GM23338 (cell line): ENCODE measurements at regions not wholly inside any gene's neighbourhood (a gene's known extent, or its start where the extent isn't known, plus 50 kb on each side); places are given as distances from the start of the nearest gene placed in this dataset.

Source experiments
- ATAC-seq: fragments of 200-7000 bp; cut with Tn5 transposase; 3 replicates; pipeline ENCODE4 v1.9.1; 2020
- DNase-seq: peaks from one replicate; pipeline ENCODE4 v3.0.0-alpha.2; 2015; ENCODE audit warnings: low spot score
- H2AFZ ChIP-seq: fragments of 200-600 bp; sonication (generic); 2 replicates; pipeline ENCODE4 v1.8.0; 2016; ENCODE audit warnings: antibody characterized with exemption, mild to moderate bottlenecking, moderate library complexity
- H3F3A ChIP-seq: fragments of 200-600 bp; sonication (generic); replicated peaks from 2 replicates; pipeline ENCODE4 v1.8.0; 2017; ENCODE audit warnings: antibody characterized with exemption, mixed run types, low read depth
- H3K27ac ChIP-seq: fragments of 200-600 bp; sonication (generic); 2 replicates; pipeline ENCODE4 v1.6.1; 2016; ENCODE audit warnings: low read depth
- H3K27me3 ChIP-seq: fragments of 200-600 bp; sonication (generic); 2 replicates; pipeline ENCODE4 v1.8.0; 2016; ENCODE audit warnings: mild to moderate bottlenecking, mixed run types, moderate library complexity; ENCODE audit not compliant: insufficient read depth
- H3K36me3 ChIP-seq: fragments of 200-600 bp; sonication (generic); 2 replicates; pipeline ENCODE4 v1.8.0; 2016; ENCODE audit warnings: mild to moderate bottlenecking; ENCODE audit not compliant: insufficient read depth
- H3K4me1 ChIP-seq: fragments of 200-600 bp; sonication (generic); 2 replicates; pipeline ENCODE4 v1.8.0; 2016; ENCODE audit warnings: mild to moderate bottlenecking, moderate library complexity; ENCODE audit not compliant: insufficient read depth
- H3K4me2 ChIP-seq: fragments of 200-600 bp; sonication (generic); 2 replicates; pipeline ENCODE4 v1.7.1; 2017; ENCODE audit warnings: mixed run types
- H3K4me3 ChIP-seq: fragments of 200-600 bp; sonication (generic); 2 replicates; pipeline ENCODE4 v1.6.1; 2016; ENCODE audit warnings: mixed run types
- H3K79me2 ChIP-seq: fragments of 200-600 bp; sonication (generic); replicated peaks from 2 replicates; pipeline ENCODE4 v1.8.0; 2017; ENCODE audit warnings: mild to moderate bottlenecking; ENCODE audit not compliant: insufficient read depth
- H3K9me2 ChIP-seq: fragments of 200-600 bp; sonication (generic); 2 replicates; pipeline ENCODE4 v1.8.0; 2017; ENCODE audit not compliant: insufficient read depth
- H4K20me1 ChIP-seq: fragments of 200-600 bp; sonication (generic); replicated peaks from 2 replicates; pipeline ENCODE4 v1.8.0; 2017; ENCODE audit warnings: mild to moderate bottlenecking; ENCODE audit not compliant: insufficient read depth
- H3K27ac Mint-ChIP-seq: 2 replicates; pipeline ENCODE4 v1.8.0; 2020; ENCODE audit warnings: inconsistent platforms, mild to moderate bottlenecking, moderate library complexity, mixed read lengths
- H3K27me3 Mint-ChIP-seq: 3 replicates; pipeline ENCODE4 v1.8.0; 2022; ENCODE audit warnings: low read depth, mild to moderate bottlenecking, moderate library complexity, mixed read lengths, inconsistent platforms; ENCODE audit not compliant: insufficient read depth, poor library complexity
- H3K36me3 Mint-ChIP-seq: 3 replicates; pipeline ENCODE4 v1.8.0; 2021; ENCODE audit warnings: low read depth, mild to moderate bottlenecking, inconsistent platforms, moderate library complexity, mixed read lengths
- H3K4me1 Mint-ChIP-seq: 3 replicates; pipeline ENCODE4 v1.8.0; 2020; ENCODE audit warnings: mild to moderate bottlenecking, inconsistent platforms, mixed read lengths
- H3K4me3 Mint-ChIP-seq: 3 replicates; pipeline ENCODE4 v1.8.0; 2021; ENCODE audit warnings: moderate library complexity, mild to moderate bottlenecking, inconsistent platforms, mixed read lengths
- H3K9me3 Mint-ChIP-seq: 3 replicates; pipeline ENCODE4 v1.8.0; 2020; ENCODE audit warnings: moderate library complexity, mild to moderate bottlenecking, inconsistent platforms, mixed read lengths
- CREB1 ChIP-seq: fragments of 250-450 bp; sonication (Bioruptor Pico); IDR thresholded peaks from 2 replicates; pipeline ENCODE4 v1.5.0; 2020; ENCODE audit warnings: low read depth, mild to moderate bottlenecking, moderate library complexity
- ETS1 ChIP-seq: IDR thresholded peaks from 2 replicates; pipeline ENCODE4 v1.6.1; 2016; ENCODE audit warnings: antibody characterized with exemption
- EZH2 ChIP-seq: fragments of 200-600 bp; sonication (generic); IDR thresholded peaks from one replicate; pipeline ENCODE4 v1.8.0; 2017; ENCODE audit warnings: antibody characterized with exemption, mild to moderate bottlenecking, low read depth; ENCODE audit not compliant: unreplicated experiment
- EZH2phosphoT487 ChIP-seq: fragments of 200-600 bp; sonication (generic); IDR thresholded peaks from one replicate; pipeline ENCODE4 v1.8.1; 2018; ENCODE audit warnings: antibody characterized with exemption; ENCODE audit not compliant: unreplicated experiment
- JUNB ChIP-seq: IDR thresholded peaks from one replicate; pipeline ENCODE4 v1.6.1; 2016; ENCODE audit warnings: antibody characterized with exemption; ENCODE audit not compliant: unreplicated experiment
- NANOG ChIP-seq: IDR thresholded peaks from 2 replicates; pipeline ENCODE4 v1.6.1; 2016; ENCODE audit warnings: antibody characterized with exemption, borderline replicate concordance
- POLR2AphosphoS5 ChIP-seq: IDR thresholded peaks from 2 replicates; pipeline ENCODE4 v1.6.1; 2016; ENCODE audit warnings: antibody characterized with exemption, low read depth
- REST ChIP-seq: IDR thresholded peaks from one replicate; pipeline ENCODE4 v1.6.1; 2018; ENCODE audit warnings: antibody characterized with exemption; ENCODE audit not compliant: unreplicated experiment
- STAT1 ChIP-seq: IDR thresholded peaks from one replicate; pipeline ENCODE4 v1.6.1; 2016; ENCODE audit warnings: antibody characterized with exemption; ENCODE audit not compliant: unreplicated experiment
- ZNF114 ChIP-seq: fragments of 250-450 bp; sonication (Bioruptor Pico); IDR thresholded peaks from 2 replicates; pipeline ENCODE4 v1.5.0; 2020; ENCODE audit warnings: mild to moderate bottlenecking, moderate library complexity
- ZNF331 ChIP-seq: fragments of 250-450 bp; sonication (Bioruptor Pico); IDR thresholded peaks from 2 replicates; pipeline ENCODE4 v1.5.0; 2020; ENCODE audit warnings: low read depth, mild to moderate bottlenecking, moderate library complexity
- TF ChIP-seq, protein P1 (sequence below): fragments of 250-450 bp; sonication (Bioruptor Pico); IDR thresholded peaks from 2 replicates; pipeline ENCODE4 v1.5.0; 2020; ENCODE audit warnings: mild to moderate bottlenecking, moderate library complexity
- TF ChIP-seq, protein P2 (sequence below), 2 experiments: fragments of 200-600 bp in 1 of 2; sonication (generic) in 1 of 2; conservative IDR thresholded peaks; 2 replicates each; pipeline versions ENCODE4 v1.5.1 to v1.6.1; 2016 to 2017; ENCODE audit warnings: antibody characterized with exemption in 2 of 2, low read depth in 2 of 2, mild to moderate bottlenecking in 2 of 2, moderate library complexity in 1 of 2

GRCh38 chr3:154764856-154765640 lies 315.1 kb upstream of the MME start:
- H3K4me2 ChIP-seq, result no peak overlapping the region
- no peak for DNase-seq
- H3K36me3 Mint-ChIP-seq, result peaks cover 6% of the 10 kb centered on the region
- no peaks in the 10 kb centered on the region for H3K79me2 ChIP-seq
- no peaks in the 10 kb centered on the region for H3K36me3 ChIP-seq
- H3K27ac ChIP-seq, result no peak overlapping the region
- H3K4me3 Mint-ChIP-seq, result no peak overlapping the region
- no peaks in the 10 kb centered on the region for H3K4me1 ChIP-seq
- H3K4me3 ChIP-seq, result no peak overlapping the region
- no peaks in the 10 kb centered on the region for H3K27me3 ChIP-seq
- no peaks in the 10 kb centered on the region; the same call in 1 of the 2 replicates for H3K9me2 ChIP-seq
- H3F3A ChIP-seq, result no peaks in the 10 kb centered on the region
- H2AFZ ChIP-seq, result no peak overlapping the region
- no peak overlapping the region for H3K27ac Mint-ChIP-seq
- no peak for ATAC-seq
- no peaks in the 10 kb centered on the region; the same call in 2 of the 3 replicates for H3K4me1 Mint-ChIP-seq
- TF ChIP-seq EZH2phosphoT487, result no peak
- TF ChIP-seq, protein P1, sequence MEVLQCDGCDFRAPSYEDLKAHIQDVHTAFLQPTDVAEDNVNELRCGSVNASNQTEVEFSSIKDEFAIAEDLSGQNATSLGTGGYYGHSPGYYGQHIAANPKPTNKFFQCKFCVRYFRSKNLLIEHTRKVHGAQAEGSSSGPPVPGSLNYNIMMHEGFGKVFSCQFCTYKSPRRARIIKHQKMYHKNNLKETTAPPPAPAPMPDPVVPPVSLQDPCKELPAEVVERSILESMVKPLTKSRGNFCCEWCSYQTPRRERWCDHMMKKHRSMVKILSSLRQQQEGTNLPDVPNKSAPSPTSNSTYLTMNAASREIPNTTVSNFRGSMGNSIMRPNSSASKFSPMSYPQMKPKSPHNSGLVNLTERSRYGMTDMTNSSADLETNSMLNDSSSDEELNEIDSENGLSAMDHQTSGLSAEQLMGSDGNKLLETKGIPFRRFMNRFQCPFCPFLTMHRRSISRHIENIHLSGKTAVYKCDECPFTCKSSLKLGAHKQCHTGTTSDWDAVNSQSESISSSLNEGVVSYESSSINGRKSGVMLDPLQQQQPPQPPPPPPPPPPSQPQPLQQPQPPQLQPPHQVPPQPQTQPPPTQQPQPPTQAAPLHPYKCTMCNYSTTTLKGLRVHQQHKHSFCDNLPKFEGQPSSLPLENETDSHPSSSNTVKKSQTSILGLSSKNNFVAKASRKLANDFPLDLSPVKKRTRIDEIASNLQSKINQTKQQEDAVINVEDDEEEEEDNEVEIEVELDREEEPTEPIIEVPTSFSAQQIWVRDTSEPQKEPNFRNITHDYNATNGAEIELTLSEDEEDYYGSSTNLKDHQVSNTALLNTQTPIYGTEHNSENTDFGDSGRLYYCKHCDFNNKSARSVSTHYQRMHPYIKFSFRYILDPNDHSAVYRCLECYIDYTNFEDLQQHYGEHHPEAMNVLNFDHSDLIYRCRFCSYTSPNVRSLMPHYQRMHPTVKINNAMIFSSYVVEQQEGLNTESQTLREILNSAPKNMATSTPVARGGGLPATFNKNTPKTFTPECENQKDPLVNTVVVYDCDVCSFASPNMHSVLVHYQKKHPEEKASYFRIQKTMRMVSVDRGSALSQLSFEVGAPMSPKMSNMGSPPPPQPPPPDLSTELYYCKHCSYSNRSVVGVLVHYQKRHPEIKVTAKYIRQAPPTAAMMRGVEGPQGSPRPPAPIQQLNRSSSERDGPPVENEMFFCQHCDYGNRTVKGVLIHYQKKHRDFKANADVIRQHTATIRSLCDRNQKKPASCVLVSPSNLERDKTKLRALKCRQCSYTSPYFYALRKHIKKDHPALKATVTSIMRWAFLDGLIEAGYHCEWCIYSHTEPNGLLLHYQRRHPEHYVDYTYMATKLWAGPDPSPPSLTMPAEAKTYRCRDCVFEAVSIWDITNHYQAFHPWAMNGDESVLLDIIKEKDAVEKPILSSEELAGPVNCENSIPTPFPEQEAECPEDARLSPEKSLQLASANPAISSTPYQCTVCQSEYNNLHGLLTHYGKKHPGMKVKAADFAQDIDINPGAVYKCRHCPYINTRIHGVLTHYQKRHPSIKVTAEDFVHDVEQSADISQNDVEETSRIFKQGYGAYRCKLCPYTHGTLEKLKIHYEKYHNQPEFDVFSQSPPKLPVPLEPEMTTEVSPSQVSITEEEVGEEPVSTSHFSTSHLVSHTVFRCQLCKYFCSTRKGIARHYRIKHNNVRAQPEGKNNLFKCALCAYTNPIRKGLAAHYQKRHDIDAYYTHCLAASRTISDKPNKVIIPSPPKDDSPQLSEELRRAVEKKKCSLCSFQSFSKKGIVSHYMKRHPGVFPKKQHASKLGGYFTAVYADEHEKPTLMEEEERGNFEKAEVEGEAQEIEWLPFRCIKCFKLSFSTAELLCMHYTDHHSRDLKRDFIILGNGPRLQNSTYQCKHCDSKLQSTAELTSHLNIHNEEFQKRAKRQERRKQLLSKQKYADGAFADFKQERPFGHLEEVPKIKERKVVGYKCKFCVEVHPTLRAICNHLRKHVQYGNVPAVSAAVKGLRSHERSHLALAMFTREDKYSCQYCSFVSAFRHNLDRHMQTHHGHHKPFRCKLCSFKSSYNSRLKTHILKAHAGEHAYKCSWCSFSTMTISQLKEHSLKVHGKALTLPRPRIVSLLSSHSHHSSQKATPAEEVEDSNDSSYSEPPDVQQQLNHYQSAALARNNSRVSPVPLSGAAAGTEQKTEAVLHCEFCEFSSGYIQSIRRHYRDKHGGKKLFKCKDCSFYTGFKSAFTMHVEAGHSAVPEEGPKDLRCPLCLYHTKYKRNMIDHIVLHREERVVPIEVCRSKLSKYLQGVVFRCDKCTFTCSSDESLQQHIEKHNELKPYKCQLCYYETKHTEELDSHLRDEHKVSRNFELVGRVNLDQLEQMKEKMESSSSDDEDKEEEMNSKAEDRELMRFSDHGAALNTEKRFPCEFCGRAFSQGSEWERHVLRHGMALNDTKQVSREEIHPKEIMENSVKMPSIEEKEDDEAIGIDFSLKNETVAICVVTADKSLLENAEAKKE (CRISPR knock-in tag), result no peak
- no peak for TF ChIP-seq REST
- no peak for TF ChIP-seq POLR2AphosphoS5
- TF ChIP-seq CREB1 (CRISPR knock-in tag), result no peak
- no peak for TF ChIP-seq EZH2
- TF ChIP-seq STAT1, result no peak
- TF ChIP-seq ZNF331 (CRISPR knock-in tag), result no peak
- TF ChIP-seq JUNB, result no peak
- TF ChIP-seq, protein P2, sequence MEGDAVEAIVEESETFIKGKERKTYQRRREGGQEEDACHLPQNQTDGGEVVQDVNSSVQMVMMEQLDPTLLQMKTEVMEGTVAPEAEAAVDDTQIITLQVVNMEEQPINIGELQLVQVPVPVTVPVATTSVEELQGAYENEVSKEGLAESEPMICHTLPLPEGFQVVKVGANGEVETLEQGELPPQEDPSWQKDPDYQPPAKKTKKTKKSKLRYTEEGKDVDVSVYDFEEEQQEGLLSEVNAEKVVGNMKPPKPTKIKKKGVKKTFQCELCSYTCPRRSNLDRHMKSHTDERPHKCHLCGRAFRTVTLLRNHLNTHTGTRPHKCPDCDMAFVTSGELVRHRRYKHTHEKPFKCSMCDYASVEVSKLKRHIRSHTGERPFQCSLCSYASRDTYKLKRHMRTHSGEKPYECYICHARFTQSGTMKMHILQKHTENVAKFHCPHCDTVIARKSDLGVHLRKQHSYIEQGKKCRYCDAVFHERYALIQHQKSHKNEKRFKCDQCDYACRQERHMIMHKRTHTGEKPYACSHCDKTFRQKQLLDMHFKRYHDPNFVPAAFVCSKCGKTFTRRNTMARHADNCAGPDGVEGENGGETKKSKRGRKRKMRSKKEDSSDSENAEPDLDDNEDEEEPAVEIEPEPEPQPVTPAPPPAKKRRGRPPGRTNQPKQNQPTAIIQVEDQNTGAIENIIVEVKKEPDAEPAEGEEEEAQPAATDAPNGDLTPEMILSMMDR (conservative IDR thresholded peaks at IDR 0.05; ENCODE audit: low read depth in 2 of 2), result no peak
- TF ChIP-seq ETS1, result no peak
- TF ChIP-seq ZNF114 (CRISPR knock-in tag), result no peak
- no peak for TF ChIP-seq NANOG
- H3K27me3 Mint-ChIP-seq, result peaks cover 2% of the 10 kb centered on the region
- peaks cover 16% of the 10 kb centered on the region for H3K9me3 Mint-ChIP-seq
- H4K20me1 ChIP-seq, result no peaks in the 10 kb centered on the region
